ENCODE measurements at regions not wholly inside any gene's neighbourhood (a gene's known extent, or its start where the extent isn't known, plus 50 kb on each side); places are given as distances from the start of the nearest gene placed in this dataset.
"Not testable (repeated sequence)": the region's sequence is repeated elsewhere in the genome, so short reads cannot be mapped to it uniquely, and the experiment has no call there.

DNA sequence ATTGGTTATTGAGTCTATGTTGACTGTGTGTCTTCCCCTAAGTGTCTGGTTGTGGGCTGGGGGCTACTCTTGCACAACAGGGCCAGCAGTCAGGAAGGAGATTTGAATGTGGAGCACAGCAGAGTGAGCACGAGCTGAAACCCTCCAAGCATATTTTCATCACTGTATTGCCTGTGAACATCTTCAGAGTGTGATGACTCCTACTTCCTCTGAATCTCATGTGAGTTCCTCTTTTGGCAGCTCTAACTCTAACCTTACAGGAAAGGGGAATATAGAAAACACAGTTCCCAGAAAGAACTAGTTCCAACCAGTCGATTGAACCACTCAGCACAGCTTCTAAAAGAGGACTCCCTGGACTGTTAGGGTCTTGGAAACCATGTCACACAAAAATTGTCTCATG, 211.6 kb downstream of the RAP2B start:
- FAIRE-seq, result no peak
- Histone ChIP-seq H3K36me3 (ENCODE audit: control insufficient read depth in 2 of 2, extremely low read depth in 1 of 2, insufficient read depth in 2 of 2, low read length in 2 of 2) (no peaks in the 10 kb centered on the region), H3K27ac (ENCODE audit: insufficient read depth, low read depth, low read length) (no peak overlapping the region), H3K4me3 (replicated peaks in 1 of 3; ENCODE audit: insufficient read depth in 1 of 3, low read depth in 1 of 3, low read length in 3 of 3) (no peak overlapping the region), H3K4me2 (ENCODE audit: insufficient read depth, low read length) (no peak overlapping the region), H3K79me2 (ENCODE audit: control insufficient read depth, insufficient read depth, low read length) (no peaks in the 10 kb centered on the region), H3K9me1 (replicated peaks; ENCODE audit: control insufficient read depth, extremely low read depth, insufficient read depth, low read length) (no peaks in the 10 kb centered on the region), H2AFZ (ENCODE audit: low read depth, low read length) (no peak overlapping the region), H3K27me3 (ENCODE audit: control insufficient read depth in 2 of 2, insufficient read depth in 2 of 2, low read length in 2 of 2) (no peaks in the 10 kb centered on the region), H3K4me1 (ENCODE audit: control insufficient read depth, extremely low read depth, insufficient read depth, low read length) (no peaks in the 10 kb centered on the region), H4K20me1 (replicated peaks; ENCODE audit: control insufficient read depth, extremely low read depth, insufficient read depth, low read length) (no peaks in the 10 kb centered on the region), H3K9ac (replicated peaks; ENCODE audit: extremely low read depth, insufficient read depth, low read length) (no peak overlapping the region), H3K9me3 (replicated peaks; ENCODE audit: control insufficient read depth, insufficient read depth, low read length) (no peaks in the 10 kb centered on the region)
- no TSS peak for BruUV-seq (replicated peaks)
- no peak for DNase-seq (ENCODE audit: low read depth, low spot score)
- ChIA-PET CTCF (interaction anchor here (2.2 kb wide), 1 partner anchor 331 kb away, joined by 4 read pairs; no protein-coding TSS in a partner anchor), POLR2A (no interaction called here)
- intact Hi-C loops (cut with micrococcal nuclease), result no loop called here
- TF ChIP-seq, protein P1, sequence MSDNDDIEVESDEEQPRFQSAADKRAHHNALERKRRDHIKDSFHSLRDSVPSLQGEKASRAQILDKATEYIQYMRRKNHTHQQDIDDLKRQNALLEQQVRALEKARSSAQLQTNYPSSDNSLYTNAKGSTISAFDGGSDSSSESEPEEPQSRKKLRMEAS (IDR thresholded peaks at IDR 0.05; ENCODE audit: insufficient read depth, insufficient read length), result no peak
- TF ChIP-seq POLR2A (IDR thresholded peaks at IDR 0.05; ENCODE audit: low read depth, low read length), result no peak
- TF ChIP-seq POLR2AphosphoS5 (IDR thresholded peaks at IDR 0.05; ENCODE audit: insufficient read depth, low read depth, low read length), result no peak
- TF ChIP-seq, protein P2, sequence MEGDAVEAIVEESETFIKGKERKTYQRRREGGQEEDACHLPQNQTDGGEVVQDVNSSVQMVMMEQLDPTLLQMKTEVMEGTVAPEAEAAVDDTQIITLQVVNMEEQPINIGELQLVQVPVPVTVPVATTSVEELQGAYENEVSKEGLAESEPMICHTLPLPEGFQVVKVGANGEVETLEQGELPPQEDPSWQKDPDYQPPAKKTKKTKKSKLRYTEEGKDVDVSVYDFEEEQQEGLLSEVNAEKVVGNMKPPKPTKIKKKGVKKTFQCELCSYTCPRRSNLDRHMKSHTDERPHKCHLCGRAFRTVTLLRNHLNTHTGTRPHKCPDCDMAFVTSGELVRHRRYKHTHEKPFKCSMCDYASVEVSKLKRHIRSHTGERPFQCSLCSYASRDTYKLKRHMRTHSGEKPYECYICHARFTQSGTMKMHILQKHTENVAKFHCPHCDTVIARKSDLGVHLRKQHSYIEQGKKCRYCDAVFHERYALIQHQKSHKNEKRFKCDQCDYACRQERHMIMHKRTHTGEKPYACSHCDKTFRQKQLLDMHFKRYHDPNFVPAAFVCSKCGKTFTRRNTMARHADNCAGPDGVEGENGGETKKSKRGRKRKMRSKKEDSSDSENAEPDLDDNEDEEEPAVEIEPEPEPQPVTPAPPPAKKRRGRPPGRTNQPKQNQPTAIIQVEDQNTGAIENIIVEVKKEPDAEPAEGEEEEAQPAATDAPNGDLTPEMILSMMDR (IDR thresholded peaks at IDR 0.05; ENCODE audit: extremely low read depth in 1 of 2, insufficient read depth in 1 of 2, low read depth in 1 of 2, low read length in 2 of 2), result no peak
- no peak for TF ChIP-seq JUN (IDR thresholded peaks at IDR 0.05; ENCODE audit: borderline replicate concordance, insufficient read depth, insufficient read length, low read depth)
- TF ChIP-seq GATA2 (IDR thresholded peaks at IDR 0.05; ENCODE audit: insufficient read depth, insufficient read length, low read depth, low read length), result no peak
- no peak for TF ChIP-seq FOS (IDR thresholded peaks at IDR 0.05; ENCODE audit: borderline replicate concordance, insufficient read depth, low read length)
- no peak for TF ChIP-seq EZH2 (IDR thresholded peaks at IDR 0.05; ENCODE audit: borderline replicate concordance, low read depth, low read length, severe bottlenecking)
- TF ChIP-seq MYC (IDR thresholded peaks at IDR 0.05; ENCODE audit: low read depth, low read length), result no peak
- dilution Hi-C loops (cut with MboI; ENCODE audit: extremely low pct_ligation_motif_present, low sequenced_read_pairs), result no loop called here

DNA sequence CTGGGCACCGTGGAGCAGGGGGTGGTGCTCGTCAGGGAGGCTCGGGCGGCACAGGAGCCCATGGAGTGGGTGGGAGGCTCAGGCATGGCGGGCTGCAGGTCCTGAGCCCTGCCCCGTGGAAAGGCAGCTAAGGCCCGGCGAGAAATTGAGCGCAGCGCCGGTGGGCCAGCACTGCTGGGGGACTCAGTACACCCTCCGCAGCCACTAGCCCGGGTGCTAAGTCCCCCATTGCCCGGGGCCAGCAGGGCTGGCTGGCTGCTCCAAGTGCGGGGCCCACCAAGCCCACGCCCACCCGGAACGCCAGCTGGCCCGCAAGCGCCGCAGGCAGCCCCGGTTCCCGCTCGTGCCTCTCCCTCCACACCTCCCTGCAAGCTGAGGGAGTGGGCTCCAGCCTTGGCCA, 216.3 kb downstream of the RAP2B start:
- CTCF ChIA-PET; H3K79me2 ChIP-seq (ENCODE audit: control insufficient read depth, insufficient read depth, low read length); H3K36me3 ChIP-seq (ENCODE audit: control insufficient read depth in 2 of 2, extremely low read depth in 1 of 2, insufficient read depth in 2 of 2, low read length in 2 of 2); H3K4me1 ChIP-seq (ENCODE audit: control insufficient read depth, extremely low read depth, insufficient read depth, low read length); H3K9me1 ChIP-seq (replicated peaks; ENCODE audit: control insufficient read depth, extremely low read depth, insufficient read depth, low read length); H3K4me2 ChIP-seq (ENCODE audit: insufficient read depth, low read length); POLR2A ChIA-PET; H4K20me1 ChIP-seq (replicated peaks; ENCODE audit: control insufficient read depth, extremely low read depth, insufficient read depth, low read length); BruUV-seq (replicated peaks); H3K27me3 ChIP-seq (ENCODE audit: control insufficient read depth in 2 of 2, insufficient read depth in 2 of 2, low read length in 2 of 2); H3K4me3 ChIP-seq (replicated peaks in 1 of 3; ENCODE audit: insufficient read depth in 1 of 3, low read depth in 1 of 3, low read length in 3 of 3); dilution Hi-C loops (cut with MboI; ENCODE audit: extremely low pct_ligation_motif_present, low sequenced_read_pairs); H2AFZ ChIP-seq (ENCODE audit: low read depth, low read length); FAIRE-seq; intact Hi-C loops (cut with micrococcal nuclease); H3K27ac ChIP-seq (ENCODE audit: insufficient read depth, low read depth, low read length); DNase-seq (ENCODE audit: low read depth, low spot score); H3K9ac ChIP-seq (replicated peaks; ENCODE audit: extremely low read depth, insufficient read depth, low read length); H3K9me3 ChIP-seq (replicated peaks; ENCODE audit: control insufficient read depth, insufficient read depth, low read length): not testable (repeated sequence)
